H9 (cell line): ENCODE measurements at regions not wholly inside any gene's neighbourhood (a gene's known extent, or its start where the extent isn't known, plus 50 kb on each side); places are given as distances from the start of the nearest gene placed in this dataset.

ENCODE experiments used
- DNase-seq: peaks from one replicate; pipeline ENCODE4 v3.0.0-alpha.2; 2017
- H2AFZ ChIP-seq: one replicate; pipeline ENCODE4 v1.6.1; 2013; ENCODE audit warnings: mild to moderate bottlenecking, low read length, control low read depth, moderate library complexity
- H2AK5ac ChIP-seq: 2 replicates; pipeline ENCODE4 v1.6.1; 2013; ENCODE audit warnings: low read length, control low read depth, mixed read lengths; ENCODE audit not compliant: insufficient read length
- H2BK120ac ChIP-seq: one replicate; pipeline ENCODE4 v1.6.1; 2013; ENCODE audit warnings: low read depth, mild to moderate bottlenecking, low read length, control low read depth, inconsistent platforms; ENCODE audit not compliant: poor library complexity, severe bottlenecking
- H2BK12ac ChIP-seq: 2 replicates; pipeline ENCODE4 v1.6.1; 2013; ENCODE audit warnings: low read length, control low read depth, mixed read lengths, low read depth; ENCODE audit not compliant: insufficient read length
- H2BK15ac ChIP-seq: 2 replicates; pipeline ENCODE4 v1.6.1; 2013; ENCODE audit warnings: low read depth, low read length, control low read depth
- H2BK20ac ChIP-seq: one replicate; pipeline ENCODE4 v1.6.1; 2013; ENCODE audit warnings: low read depth, mild to moderate bottlenecking, low read length, control low read depth, inconsistent platforms; ENCODE audit not compliant: poor library complexity, severe bottlenecking
- H2BK5ac ChIP-seq: 2 replicates; pipeline ENCODE4 v1.6.1; 2013; ENCODE audit warnings: low read length, control low read depth, mixed read lengths; ENCODE audit not compliant: insufficient read length
- H3K14ac ChIP-seq: 2 replicates; pipeline ENCODE4 v1.6.1; 2013; ENCODE audit warnings: low read length, control low read depth; ENCODE audit not compliant: insufficient read depth
- H3K18ac ChIP-seq: 2 replicates; pipeline ENCODE4 v1.6.1; 2013; ENCODE audit warnings: low read depth, mild to moderate bottlenecking, mixed read lengths, low read length, control low read depth; ENCODE audit not compliant: insufficient read length
- H3K23ac ChIP-seq: 2 replicates; pipeline ENCODE4 v1.6.1; 2013; ENCODE audit warnings: low read length, control low read depth, mixed read lengths, low read depth; ENCODE audit not compliant: insufficient read length
- H3K23me2 ChIP-seq: 2 replicates; pipeline ENCODE4 v1.6.1; 2013; ENCODE audit warnings: low read depth, mild to moderate bottlenecking, mixed read lengths, low read length, control low read depth; ENCODE audit not compliant: insufficient read length, poor library complexity, severe bottlenecking
- H3K27ac ChIP-seq: 2 replicates; pipeline ENCODE4 v1.5.1; 2013; ENCODE audit warnings: low read length, control low read depth, mixed read lengths, low read depth; ENCODE audit not compliant: insufficient read length
- H3K27me3 ChIP-seq: 2 replicates; pipeline ENCODE4 v1.6.1; 2013; ENCODE audit warnings: low read length, control low read depth, inconsistent platforms; ENCODE audit not compliant: insufficient read depth
- H3K4ac ChIP-seq: 2 replicates; pipeline ENCODE4 v1.6.1; 2013; ENCODE audit warnings: low read depth, mild to moderate bottlenecking, control low read depth, inconsistent platforms, low read length, moderate library complexity
- H3K4me1 ChIP-seq: 2 replicates; pipeline ENCODE4 v1.6.1; 2013; ENCODE audit warnings: low read length, control low read depth, inconsistent platforms; ENCODE audit not compliant: insufficient read depth
- H3K4me2 ChIP-seq: 2 replicates; pipeline ENCODE4 v1.6.1; 2013; ENCODE audit warnings: low read length, control low read depth, mixed read lengths; ENCODE audit not compliant: insufficient read length, insufficient read depth
- H3K56ac ChIP-seq: 2 replicates; pipeline ENCODE4 v1.6.1; 2013; ENCODE audit warnings: low read depth, mild to moderate bottlenecking, mixed read lengths, low read length, control low read depth; ENCODE audit not compliant: insufficient read length
- H3K79me1 ChIP-seq: 2 replicates; pipeline ENCODE4 v1.6.1; 2013; ENCODE audit warnings: low read depth, mild to moderate bottlenecking, moderate library complexity, low read length, control low read depth, inconsistent platforms; ENCODE audit not compliant: insufficient read depth, poor library complexity, severe bottlenecking
- H3K79me2 ChIP-seq: 2 replicates; pipeline ENCODE4 v1.6.1; 2013; ENCODE audit warnings: low read length, control low read depth, inconsistent platforms; ENCODE audit not compliant: insufficient read depth
- H3K9ac ChIP-seq: 2 replicates; pipeline ENCODE4 v1.6.1; 2013; ENCODE audit warnings: low read length, control low read depth, mixed read lengths; ENCODE audit not compliant: insufficient read length; ENCODE audit errors: extremely low read depth
- H3K9me3 ChIP-seq: one replicate; pipeline ENCODE4 v1.6.1; 2013; ENCODE audit warnings: low read depth, low read length, inconsistent platforms; ENCODE audit not compliant: control insufficient read depth
- H3T11ph ChIP-seq: one replicate; pipeline ENCODE4 v1.6.1; 2013; ENCODE audit warnings: mild to moderate bottlenecking, low read length, control low read depth, inconsistent platforms
- H4K20me1 ChIP-seq: one replicate; pipeline ENCODE4 v1.6.1; 2013; ENCODE audit not compliant: control insufficient read depth, insufficient read length, insufficient read depth
- H4K5ac ChIP-seq: 2 replicates; pipeline ENCODE4 v1.6.1; 2013; ENCODE audit warnings: low read depth, mild to moderate bottlenecking, mixed read lengths, low read length, control low read depth; ENCODE audit not compliant: insufficient read length
- H4K8ac ChIP-seq: replicated peaks from 2 replicates; pipeline ENCODE4 v1.6.1; 2013; ENCODE audit warnings: low read length, control low read depth, mixed read lengths, low read depth; ENCODE audit not compliant: insufficient read length
- H4K91ac ChIP-seq: 2 replicates; pipeline ENCODE4 v1.6.1; 2013; ENCODE audit warnings: low read depth, mild to moderate bottlenecking, moderate library complexity, mixed read lengths, low read length, control low read depth; ENCODE audit not compliant: insufficient read length
- H3K27ac Mint-ChIP-seq, 3 experiments: 2 replicates in 2 of 3; 3 replicates in 1 of 3; pipeline ENCODE4 v1.8.0; 2020 to 2021; ENCODE audit warnings: mixed read lengths in 3 of 3, mild to moderate bottlenecking in 1 of 3, moderate library complexity in 1 of 3
- H3K27me3 Mint-ChIP-seq: 2 replicates; pipeline ENCODE4 v1.8.0; 2021; ENCODE audit warnings: low read depth, mild to moderate bottlenecking, moderate library complexity, mixed read lengths
- H3K36me3 Mint-ChIP-seq, 3 experiments: 2 replicates in 2 of 3; 3 replicates in 1 of 3; pipeline ENCODE4 v1.8.0; 2020 to 2021; ENCODE audit warnings: low read depth in 3 of 3, mixed read lengths in 3 of 3; ENCODE audit not compliant: insufficient read depth in 1 of 3
- H3K4me1 Mint-ChIP-seq, 2 experiments: 2 replicates each; pipeline ENCODE4 v1.8.0; 2020; ENCODE audit warnings: mixed read lengths in 2 of 2
- H3K4me3 Mint-ChIP-seq, 2 experiments: 2 replicates in 1 of 2; 3 replicates in 1 of 2; pipeline ENCODE4 v1.8.0; 2020 to 2021; ENCODE audit warnings: mild to moderate bottlenecking in 2 of 2, mixed read lengths in 2 of 2, moderate library complexity in 1 of 2
- H3K9me3 Mint-ChIP-seq, 2 experiments: 2 replicates in 1 of 2; 3 replicates in 1 of 2; pipeline ENCODE4 v1.8.0; 2020; ENCODE audit warnings: mild to moderate bottlenecking in 2 of 2, mixed read lengths in 2 of 2, moderate library complexity in 1 of 2
- WGBS: extraction: QIAGEN DNeasy Blood & Tissue Kit; methylation state at CpG from one replicate; pipeline ENCODE4 v1.1.7; 2013; ENCODE audit warnings: missing lambda C conversion rate, low lambda C conversion rate, mixed read lengths; ENCODE audit not compliant: insufficient read length; ENCODE audit errors: extremely low coverage; 5-methylcytosine and 5-hydroxymethylcytosine counted together
- TF ChIP-seq, protein P1 (sequence below): fragments of 200-600 bp; sonication (generic); conservative IDR thresholded peaks from 3 replicates; pipeline ENCODE4 v1.8.0; 2021; ENCODE audit warnings: antibody characterized with exemption, mild to moderate bottlenecking

DNA sequence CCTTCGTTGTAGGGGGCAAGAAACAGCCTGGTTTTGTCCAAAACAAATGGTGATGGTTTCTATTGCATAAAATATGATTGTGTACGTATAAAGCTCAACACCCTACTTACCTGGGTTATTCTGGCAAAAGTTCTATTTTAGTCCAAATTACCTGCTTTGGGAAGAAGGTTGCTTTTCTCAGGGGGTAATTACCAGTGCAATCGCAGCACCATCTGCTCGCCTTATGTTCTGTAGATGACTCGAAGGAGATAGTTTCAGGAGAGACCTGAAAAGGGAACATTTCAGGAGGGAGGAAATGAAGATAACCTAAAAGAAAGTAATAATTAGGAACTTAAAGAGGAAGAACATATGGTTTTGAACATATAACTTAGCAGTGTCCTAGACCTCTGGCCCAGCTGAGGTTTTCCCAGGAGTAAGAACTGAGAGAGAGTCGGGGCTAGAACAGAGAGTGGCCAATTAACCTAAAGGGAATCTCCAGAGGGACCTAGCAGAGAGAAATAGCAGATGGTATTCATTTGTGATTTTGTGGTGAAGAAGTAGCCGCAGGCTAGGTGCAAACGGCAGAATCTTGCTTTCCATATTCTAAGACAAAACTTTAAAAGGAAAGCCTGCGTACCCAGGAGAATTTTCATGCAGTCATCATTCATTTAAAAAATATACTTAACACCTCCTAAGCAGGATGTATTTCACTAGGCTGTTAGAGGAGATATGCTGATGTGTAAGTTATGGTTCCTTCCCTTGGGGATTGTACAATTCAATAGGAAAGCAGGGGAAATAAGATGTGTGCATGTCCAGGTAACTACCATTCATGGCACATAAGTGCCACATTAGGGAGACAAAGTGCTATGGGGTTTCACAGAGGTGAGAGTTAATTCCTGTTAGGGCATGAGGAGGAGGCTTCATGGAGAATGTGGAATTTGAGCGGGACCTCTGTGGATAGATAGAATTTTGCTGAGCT, 113.0 kb upstream of the SLC10A2 start:
- Histone ChIP-seq H3K27ac (no peak overlapping the region), H3K18ac (no peak overlapping the region), H3K4ac (no peak overlapping the region), H3K9me3 (no peaks in the 10 kb centered on the region), H2BK20ac (no peak overlapping the region), H3K56ac (no peak overlapping the region), H3K4me1 (0 out of 2 replicates have a peak, but pooled peaks cover 2% of the 10 kb centered on the region), H3K27me3 (no peaks in the 10 kb centered on the region), H2BK12ac (no peak overlapping the region), H2AK5ac (no peak overlapping the region), H3K23ac (no peak overlapping the region), H2BK120ac (no peak overlapping the region), H3K9ac (no peak overlapping the region), H2AFZ (no peak overlapping the region), H3K23me2 (no peaks in the 10 kb centered on the region), H4K91ac (no peak overlapping the region), H3K4me2 (no peak overlapping the region), H3K79me2 (no peaks in the 10 kb centered on the region), H4K20me1 (no peaks in the 10 kb centered on the region), H4K5ac (no peak overlapping the region), H3K79me1 (no peaks in the 10 kb centered on the region), H3T11ph (no peak overlapping the region), H2BK5ac (no peak overlapping the region), H2BK15ac (no peak overlapping the region), H3K14ac (no peak overlapping the region), H4K8ac (no peak overlapping the region)
- no peak for DNase-seq
- Mint-ChIP-seq H3K4me1 (no peaks in the 10 kb centered on the region), H3K27me3 (no peaks in the 10 kb centered on the region), H3K4me3 (no peak overlapping the region), H3K9me3 (peaks cover 2% of the 10 kb centered on the region in 2 experiments; a peak in 3 of 5 replicates), H3K36me3 (peaks cover 0 to 2% (median 0%) of the 10 kb centered on the region in 3 experiments; a peak in 1 of 7 replicates), H3K27ac (no peak overlapping the region)
- WGBS: no CpG with 5 or more reads among the region's 10 CpGs
- TF ChIP-seq, protein P1, sequence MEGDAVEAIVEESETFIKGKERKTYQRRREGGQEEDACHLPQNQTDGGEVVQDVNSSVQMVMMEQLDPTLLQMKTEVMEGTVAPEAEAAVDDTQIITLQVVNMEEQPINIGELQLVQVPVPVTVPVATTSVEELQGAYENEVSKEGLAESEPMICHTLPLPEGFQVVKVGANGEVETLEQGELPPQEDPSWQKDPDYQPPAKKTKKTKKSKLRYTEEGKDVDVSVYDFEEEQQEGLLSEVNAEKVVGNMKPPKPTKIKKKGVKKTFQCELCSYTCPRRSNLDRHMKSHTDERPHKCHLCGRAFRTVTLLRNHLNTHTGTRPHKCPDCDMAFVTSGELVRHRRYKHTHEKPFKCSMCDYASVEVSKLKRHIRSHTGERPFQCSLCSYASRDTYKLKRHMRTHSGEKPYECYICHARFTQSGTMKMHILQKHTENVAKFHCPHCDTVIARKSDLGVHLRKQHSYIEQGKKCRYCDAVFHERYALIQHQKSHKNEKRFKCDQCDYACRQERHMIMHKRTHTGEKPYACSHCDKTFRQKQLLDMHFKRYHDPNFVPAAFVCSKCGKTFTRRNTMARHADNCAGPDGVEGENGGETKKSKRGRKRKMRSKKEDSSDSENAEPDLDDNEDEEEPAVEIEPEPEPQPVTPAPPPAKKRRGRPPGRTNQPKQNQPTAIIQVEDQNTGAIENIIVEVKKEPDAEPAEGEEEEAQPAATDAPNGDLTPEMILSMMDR: no peak
